ENCODE measurements at regions not wholly inside any gene's neighbourhood (a gene's known extent, or its start where the extent isn't known, plus 50 kb on each side); places are given as distances from the start of the nearest gene placed in this dataset.

GRCh38 chr5:120901199-120901598, 437.1 kb downstream of the PRR16 start:
- TF ChIP-seq CTCF (IDR thresholded peaks at IDR 0.05) = no peak
- TF ChIP-seq POLR2AphosphoS5 (IDR thresholded peaks at IDR 0.05) = no peak
- TF ChIP-seq POLR2A (IDR thresholded peaks at IDR 0.05) = no peak
- TF ChIP-seq EP300 (IDR thresholded peaks at IDR 0.05) = no peak
